GM23248 (cell line): ENCODE measurements at regions not wholly inside any gene's neighbourhood (a gene's known extent, or its start where the extent isn't known, plus 50 kb on each side); places are given as distances from the start of the nearest gene placed in this dataset.

ENCODE experiments used
- EZH2 ChIP-seq: fragments of 200-600 bp; sonication (generic); IDR thresholded peaks from 2 replicates; pipeline ENCODE4 v1.6.1; 2018; ENCODE audit warnings: antibody characterized with exemption, mild to moderate bottlenecking; ENCODE audit not compliant: insufficient read depth, poor library complexity, severe bottlenecking
- EZH2phosphoT487 ChIP-seq: fragments of 200-600 bp; sonication (generic); IDR thresholded peaks from 2 replicates; pipeline ENCODE4 v1.6.1; 2018; ENCODE audit warnings: antibody characterized with exemption, moderate library complexity, mild to moderate bottlenecking, low read depth; ENCODE audit not compliant: insufficient read depth

GRCh38 chr18:53935803-53936202, 288.7 kb downstream of the MBD2 start:
- no peak for TF ChIP-seq EZH2
- TF ChIP-seq EZH2phosphoT487, result no peak
